UCSD-AML1 (cell line): ENCODE measurements at regions not wholly inside any gene's neighbourhood (a gene's known extent, or its start where the extent isn't known, plus 50 kb on each side); places are given as distances from the start of the nearest gene placed in this dataset.

ENCODE experiments used
- DNase-seq: peaks from one replicate; lab custom pipeline; 2025; ENCODE audit not compliant: unreplicated experiment; lab: John Stamatoyannopoulos, UW

DNA sequence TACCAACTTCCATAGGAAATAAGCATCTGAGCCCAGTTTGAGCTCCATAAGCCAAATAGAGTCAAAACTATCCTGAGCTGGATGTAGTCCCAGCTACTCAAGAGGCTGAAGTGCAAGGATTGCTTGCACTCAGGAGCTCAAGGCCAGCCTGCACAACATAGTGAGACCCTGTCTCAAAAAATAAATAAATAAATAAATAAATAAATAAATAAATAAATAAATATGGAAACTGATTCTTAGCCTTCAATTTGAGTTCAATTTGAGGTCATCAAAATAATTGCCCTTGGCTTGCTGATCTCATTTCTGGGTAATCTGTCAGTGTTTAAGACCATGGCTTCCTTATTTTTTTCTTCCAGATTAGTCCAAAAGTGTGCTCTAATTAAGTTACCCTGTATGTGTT is 184.9 kb upstream of the CDH20 start:
- no peak for DNase-seq

DNA sequence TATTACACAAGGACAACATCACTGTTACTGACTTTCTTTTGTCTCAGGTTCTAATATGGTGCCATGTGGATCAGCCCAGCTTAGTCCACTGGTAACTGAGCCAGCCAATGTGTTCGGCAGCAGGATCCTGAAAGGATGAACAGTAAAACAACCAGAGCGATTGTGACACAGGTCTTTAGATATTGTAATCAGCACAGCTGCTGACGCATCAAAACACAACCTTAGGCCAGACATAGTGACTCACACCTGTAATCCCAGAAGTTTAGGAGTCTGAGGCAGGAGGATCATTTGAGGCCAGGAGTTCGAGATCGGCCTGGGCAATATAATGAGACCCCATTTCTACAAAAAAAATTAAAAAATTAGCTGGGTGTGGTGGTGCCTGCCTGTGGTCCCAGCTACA is 183.4 kb upstream of the CDH20 start:
- DNase-seq = no peak

DNA sequence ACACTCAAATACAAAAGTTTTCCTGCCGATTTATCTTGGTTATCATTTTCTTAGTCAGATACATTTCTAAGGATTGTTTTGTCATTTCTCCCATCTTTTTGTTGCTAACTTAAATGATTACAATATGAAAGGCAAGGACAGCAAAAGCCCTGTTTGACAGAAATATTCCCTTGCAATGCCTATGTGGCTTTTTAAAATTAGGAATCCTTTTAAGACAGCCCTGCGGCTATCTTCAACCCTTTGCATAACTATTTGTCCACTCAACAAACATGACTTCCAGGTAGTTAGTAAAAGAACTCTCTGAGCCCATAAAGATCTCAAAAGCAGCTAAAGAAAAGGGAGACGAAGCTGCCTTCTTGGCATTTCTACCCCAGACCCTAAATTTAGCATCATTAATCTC is 179.7 kb upstream of the CDH20 start:
- no peak for DNase-seq

DNA sequence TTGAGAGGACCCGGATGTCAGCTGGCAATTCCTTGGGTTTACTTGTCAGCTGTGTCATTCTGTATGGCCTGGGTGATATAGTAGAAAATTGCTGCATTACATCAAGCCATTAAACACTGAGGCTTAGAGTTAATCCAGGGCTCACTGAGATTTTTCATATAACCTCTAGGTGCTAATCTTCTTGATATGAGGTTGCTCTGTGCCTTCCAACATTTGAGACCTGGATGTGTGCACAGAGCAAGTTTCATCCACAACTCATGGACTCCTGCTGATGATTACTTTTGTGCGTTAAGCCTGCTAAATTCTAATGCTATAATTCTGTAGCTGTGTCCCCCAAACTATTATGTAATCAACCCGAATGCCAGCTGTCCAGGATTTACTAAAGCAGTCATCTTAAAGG is 178.4 kb upstream of the CDH20 start:
- no peak for DNase-seq

DNA sequence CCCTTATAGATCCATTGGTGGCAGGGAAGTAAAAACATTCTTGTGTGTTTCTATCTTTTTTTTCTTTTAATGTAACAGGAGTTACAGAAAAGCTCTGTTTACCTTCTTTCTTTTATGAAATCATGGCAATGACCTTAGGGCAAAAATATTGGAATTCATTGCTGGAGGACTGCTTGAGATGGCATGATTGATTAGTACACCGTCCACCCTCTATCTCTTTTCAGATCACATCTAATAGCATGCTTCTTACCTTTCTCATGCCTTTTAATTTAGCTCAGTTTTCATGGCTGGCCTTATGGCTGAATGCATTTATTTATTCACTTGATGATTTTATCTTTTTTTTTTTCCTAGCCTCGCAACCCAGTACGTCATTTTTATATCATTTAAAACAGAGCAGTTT is 177.6 kb upstream of the CDH20 start:
- DNase-seq = no peak

DNA sequence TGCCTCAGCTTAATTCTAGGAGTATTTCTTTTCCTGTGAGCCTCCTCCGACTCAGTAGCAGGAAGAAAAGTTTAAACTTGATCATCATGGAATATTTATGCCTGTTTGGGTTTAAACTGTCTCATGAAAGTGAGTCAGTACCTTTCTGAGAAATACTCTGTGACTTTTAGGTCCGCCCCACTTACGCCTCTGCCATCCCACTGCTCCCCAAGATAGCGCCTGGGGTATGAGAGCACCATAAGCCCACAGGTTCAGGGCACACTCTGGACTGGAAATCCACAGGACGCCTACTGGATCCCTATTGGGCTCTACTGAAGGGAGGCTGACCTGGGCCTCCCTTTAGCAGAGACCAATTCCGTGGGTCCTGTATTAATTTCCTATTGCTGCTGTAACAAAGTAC is 175.8 kb upstream of the CDH20 start:
- DNase-seq = no peak

DNA sequence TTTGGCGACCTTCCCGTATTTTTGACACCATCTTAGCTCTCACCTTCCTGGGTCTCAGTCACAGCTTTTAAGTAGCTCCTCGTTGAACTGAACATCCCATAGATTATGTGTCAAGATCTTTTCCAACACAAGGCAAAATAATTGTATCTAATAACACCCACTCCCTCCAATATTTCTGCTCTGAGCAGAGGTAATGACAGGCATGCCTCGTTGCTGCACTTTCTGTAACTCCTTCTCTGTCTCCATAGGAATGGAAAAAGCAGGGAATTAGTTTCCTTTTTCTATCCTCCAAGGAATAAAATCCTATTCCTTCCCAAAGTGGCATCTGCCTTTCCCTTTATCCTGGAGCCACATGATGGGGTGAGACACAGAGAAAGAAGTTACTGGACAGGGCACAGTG is 174.0 kb upstream of the CDH20 start:
- DNase-seq = no peak

DNA sequence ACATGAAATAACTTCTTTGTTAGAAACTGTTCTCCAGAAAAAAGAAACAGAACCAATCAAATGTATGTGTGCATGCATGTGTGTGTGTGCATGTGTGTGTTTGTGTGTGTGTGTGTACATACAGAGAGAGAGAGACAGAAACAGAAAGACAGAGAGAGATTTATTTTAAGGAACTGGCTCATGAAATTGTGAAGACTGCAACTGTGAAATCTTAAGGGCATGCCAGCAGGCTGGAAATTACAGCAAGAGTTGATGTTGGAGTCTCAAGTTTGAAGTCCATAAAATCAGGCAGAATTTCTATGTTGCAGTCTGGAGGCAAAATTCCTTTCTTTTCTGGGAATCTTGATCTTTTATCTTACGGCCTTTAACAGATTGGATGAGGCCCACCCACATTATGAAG is 168.9 kb upstream of the CDH20 start:
- no peak for DNase-seq

DNA sequence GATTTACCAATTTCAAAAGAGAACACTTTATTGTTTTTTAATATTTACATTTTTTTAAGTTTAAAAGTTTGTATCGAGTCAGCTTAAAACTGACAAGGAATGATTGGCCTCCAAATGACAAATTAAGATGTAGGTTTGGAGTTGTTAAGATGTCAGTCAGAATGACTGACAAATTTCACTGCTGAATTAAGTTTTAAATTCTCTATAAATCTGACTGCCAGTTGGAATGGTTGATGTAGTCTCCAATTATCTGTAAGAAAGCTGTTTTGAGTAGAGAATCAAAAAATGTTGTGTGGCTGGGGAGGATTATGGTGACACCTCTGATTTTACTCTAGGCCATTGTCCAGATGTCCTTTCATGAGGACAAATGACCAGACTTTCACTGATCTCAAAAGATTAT is 165.3 kb upstream of the CDH20 start:
- DNase-seq = no peak

DNA sequence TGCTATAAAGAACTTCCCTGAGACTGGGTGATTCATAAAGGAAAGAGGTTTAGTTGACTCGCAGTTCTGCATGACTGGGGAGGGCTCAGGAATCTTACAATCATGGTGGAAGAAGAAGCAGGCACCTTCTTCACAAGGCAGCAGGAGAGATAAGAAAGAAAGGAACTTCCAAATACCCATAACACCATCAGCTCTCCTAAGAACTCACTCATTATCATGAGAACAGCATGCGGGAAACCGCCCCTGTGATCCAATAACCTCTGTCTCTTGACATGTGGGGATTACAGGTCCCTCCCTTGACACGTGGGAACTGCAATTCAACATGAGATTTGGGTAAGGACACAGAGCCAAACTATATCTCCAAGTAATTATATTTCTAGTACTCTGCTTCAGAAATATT is 163.8 kb upstream of the CDH20 start:
- DNase-seq = no peak

DNA sequence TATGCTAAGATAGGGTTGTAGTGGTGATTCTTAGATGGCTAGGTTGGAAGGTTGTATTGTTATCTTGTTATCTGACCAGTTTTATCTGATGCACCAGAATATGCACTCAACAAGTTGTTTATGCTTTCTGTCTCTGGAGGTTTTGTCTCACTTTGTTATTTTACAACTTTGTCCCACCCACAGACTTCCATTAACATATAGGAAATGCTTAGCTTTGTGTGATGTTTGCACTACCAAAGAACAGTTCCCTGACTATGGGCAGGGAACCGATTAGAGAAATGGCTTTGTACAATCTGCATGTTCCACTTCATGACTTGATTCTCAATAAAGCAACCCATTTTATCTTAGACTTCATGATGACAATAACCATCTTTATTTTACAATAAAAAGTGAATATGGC is 160.6 kb upstream of the CDH20 start:
- no peak for DNase-seq

DNA sequence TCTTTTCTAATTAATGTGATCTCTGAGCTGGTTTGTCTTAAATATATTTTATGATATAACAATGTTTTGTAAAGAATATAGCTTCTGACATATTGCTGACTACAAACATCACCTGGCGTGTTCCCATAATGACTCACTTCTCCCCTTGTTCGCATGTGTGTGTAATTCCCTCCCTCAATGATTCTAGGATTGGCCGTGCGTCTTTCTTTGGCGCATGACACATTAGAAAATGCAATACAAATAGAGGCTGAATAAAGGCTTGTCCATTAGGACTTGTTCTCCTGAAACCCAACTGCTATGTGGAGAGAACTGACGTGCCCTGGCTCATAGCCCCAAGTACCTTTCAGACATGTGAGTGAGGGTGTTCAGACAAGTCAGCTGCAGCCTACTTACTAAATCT is 159.7 kb upstream of the CDH20 start:
- DNase-seq = no peak

DNA sequence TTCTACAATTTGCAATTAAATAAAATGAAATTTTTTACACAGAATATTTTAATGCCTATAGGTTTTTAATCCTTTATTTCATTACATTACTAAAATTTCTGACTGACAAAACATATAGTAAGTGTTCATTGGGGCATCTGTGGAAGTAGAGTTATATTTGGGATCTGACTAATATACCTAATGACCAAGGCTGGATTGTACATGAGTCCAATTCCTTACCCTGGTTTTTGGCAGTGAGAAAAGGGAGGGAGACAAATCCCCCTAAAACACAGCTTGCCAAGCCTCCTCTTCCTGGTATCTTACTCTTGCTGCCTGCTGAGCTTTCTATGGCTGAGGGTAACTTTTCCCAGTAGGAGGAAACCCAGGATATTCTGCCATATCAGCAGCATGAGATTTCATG is 149.4 kb upstream of the CDH20 start:
- no peak for DNase-seq

DNA sequence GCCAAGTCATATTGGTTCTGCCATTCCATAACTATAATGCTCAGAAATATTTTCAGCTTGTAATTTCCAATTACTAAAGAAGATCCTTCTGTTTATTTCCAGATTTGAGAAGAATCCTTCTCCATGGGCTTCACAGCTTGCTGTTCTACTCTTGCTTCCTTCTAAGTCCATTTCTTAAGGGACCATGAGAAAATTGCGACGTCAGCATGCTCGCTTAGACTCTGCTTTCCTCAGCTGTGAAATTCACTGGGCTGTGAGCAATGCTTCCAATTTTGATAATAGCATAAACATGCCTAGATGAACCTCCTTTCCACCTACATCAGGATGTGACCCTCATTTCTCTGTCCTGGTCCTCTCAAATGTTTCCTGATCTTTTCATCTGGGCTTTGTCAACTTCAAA is 145.3 kb upstream of the CDH20 start:
- DNase-seq = no peak

DNA sequence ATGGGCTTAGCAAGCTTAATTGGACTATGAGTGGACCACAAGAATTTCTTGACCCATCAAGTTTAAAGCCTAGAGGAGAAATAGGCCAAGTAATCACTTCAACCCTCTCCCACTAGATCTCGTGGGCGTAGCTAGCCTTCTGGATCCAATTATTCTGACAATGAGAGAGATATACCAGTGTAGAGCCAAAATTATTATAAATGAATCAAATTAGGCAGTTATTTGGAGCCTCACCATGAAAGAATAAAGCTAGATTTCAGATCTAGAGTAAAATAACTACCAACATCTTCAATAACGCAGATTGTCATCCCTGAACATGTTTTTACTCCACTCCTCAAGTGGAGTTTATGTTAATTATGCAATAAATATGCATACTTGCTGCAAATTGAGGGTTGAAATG is 143.9 kb upstream of the CDH20 start:
- no peak for DNase-seq

DNA sequence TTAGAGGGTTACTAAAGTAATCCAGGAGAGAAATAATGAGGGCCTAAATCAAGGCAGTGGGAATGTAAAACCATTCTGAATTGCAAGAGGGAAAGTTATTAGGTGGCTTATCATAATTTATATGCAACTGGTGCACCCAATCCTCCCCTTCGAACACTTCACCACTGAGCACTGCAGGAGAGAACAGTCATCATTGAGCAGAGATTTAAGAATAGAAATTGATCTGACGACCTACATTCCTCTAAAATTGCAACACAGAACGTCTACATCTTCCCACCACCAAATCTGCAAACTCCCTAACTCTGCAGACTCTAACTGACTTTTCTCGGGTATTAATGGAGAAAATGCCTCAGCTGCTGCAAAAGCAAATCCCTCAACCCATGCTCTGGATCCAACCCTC is 138.5 kb upstream of the CDH20 start:
- no peak for DNase-seq

DNA sequence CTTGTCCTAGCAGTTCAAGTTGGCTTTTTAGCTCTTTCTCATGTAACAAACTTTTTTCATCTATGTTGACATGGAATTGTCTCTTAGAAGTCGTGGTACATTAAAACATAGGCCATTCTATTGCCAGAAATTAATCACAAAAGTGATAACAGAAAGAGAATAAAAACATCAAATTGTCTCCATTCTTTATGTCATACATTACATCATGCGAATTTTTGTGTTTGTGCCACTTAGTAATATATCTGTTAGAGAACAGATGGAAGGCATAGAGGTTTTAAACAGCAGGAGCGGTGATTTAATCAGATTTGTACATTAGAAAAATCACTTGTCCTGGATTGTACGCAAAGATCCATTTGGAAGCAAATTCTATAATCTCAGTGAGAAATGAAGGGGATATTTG is 136.5 kb upstream of the CDH20 start:
- no peak for DNase-seq

DNA sequence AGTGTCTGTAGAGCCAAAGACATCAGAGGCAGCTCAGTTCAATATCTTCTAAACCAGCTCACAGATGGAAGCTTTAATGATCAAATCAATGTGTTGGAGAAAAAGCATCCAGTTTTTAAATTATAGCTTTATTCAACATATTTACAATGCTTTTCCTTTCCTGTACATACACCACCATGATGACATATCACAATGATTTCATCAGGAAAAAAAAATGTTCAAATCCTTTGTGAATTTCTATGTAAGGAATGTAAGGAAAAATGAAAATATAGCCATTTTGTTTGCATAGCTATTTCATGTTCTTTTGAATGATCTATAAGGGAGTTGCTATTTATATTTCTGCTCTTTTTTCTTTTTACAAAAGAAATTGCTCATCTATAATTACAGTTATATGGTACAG is 134.7 kb upstream of the CDH20 start:
- no peak for DNase-seq

DNA sequence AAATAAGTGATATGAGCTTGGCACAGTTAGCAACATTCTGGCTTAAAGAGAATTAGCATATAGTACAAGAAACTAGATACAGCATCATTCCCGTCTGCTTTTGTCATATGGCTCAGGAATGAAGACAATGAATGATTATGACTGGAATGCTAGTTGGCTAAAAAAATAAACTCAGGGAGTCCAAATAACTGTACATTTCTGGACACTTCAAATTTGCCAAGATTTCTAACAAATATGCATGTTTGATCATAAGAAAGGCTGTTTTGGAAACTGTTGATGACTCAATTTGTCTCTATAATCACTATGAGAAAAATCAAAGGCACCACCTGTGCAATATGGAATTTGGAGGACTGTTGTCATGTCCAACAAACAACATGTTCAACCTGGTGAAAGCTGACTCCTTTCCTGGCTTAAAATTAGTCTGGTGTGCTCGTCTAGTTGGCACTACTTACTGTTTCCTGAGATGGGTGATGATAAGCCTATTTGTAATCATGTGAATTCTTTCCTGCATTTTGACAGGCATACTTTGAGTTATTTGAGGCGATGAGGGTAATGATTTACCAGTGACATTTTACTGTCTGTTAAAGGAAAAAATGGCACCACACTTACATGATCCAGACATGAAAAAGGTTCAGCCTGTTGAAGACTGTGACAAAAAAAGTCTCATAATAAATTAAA is 133.9 kb upstream of the CDH20 start:
- no peak for DNase-seq

DNA sequence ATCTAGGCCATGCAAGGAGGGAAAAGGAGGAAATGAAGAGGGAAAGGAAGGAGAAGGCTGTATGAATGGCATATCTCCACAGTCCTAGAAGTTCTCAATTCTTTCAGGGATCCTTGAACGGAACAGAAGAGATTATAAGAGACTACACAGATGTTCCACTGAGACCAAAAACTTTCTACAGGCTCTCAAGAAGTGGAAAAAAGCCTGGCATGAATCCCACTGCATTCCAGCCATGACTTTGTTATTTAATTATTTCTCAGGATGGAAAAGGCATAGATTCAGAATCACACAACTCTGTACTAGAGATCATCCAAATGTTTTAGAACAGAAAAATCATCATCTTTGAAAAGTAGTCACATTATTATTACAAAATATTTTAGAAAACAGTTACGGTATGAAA is 131.7 kb upstream of the CDH20 start:
- DNase-seq = no peak

DNA sequence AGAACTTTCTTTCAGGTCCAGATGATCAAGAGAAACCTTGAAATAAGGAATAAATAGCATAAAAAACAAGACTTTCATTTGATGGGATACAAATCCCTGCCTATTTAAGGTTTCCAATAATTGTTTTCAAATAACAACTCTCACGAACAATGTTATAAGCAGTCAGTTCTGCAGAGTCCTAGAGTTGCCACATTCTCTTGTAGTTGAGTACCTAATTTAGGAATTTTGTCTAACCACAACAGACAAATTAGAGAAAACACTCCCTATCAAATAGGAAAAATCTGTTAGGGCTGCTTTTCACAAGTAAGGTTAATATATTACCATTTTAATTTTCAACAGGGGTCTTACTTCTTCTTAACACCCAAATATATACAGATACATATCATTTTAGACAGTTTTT is 130.1 kb upstream of the CDH20 start:
- DNase-seq = no peak

DNA sequence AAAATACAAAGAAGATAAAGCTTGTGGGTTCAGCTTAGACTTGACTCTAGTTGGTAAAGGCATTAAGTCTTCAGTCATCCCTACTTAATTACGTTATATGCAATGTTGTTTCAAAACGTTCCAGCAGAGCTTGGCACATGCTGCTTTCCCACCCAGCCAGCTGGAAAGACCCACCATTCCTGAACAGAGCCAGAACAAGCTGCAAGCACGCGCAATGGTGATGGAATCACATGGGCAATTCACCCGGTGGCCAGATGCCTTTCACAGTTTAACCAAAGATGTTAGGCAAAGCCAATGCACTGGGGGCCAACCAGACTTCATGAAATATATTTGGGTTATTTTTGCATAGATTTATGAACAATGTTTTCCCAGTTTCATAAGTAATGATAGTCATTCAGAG is 123.4 kb upstream of the CDH20 start:
- no peak for DNase-seq

DNA sequence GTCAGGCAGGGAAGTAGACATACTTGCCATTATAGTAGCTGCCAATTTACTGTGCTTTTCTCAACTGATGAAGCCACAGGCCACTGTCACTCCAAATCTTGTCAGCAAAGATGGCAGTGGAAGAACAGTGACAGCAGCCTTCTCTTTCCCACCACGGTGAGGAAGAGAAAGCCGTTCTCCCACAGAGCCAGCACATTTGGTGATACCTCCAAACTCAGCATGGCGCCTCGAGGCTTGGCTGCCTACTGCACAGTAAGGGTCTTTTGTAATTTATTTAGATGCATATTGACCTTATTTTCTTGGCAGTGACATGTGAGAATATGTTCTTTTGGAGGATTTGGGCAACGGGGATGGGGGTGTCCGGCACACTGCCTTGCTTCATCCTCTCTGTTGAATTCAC is 117.2 kb upstream of the CDH20 start:
- no peak for DNase-seq

DNA sequence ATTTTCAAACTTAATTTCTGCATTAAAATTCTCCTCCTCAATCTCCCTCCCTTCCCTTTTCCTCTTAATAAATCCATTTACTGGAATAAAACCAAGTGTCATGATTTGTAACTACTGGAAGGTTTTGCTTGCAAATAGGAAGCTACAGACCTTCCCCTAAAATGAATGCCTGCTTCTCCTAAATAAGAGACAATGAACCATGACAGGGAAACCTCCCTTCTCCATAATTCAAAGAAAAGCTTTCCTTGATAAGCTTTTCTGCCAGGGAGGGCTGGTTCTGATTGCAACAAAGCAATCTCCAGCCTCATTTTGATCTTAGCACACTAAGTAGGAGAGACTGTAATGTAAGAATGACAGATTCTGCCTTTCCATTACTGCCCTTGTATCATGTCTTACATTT is 111.0 kb upstream of the CDH20 start:
- no peak for DNase-seq
